HL-60 (cell line): ENCODE measurements at regions not wholly inside any gene's neighbourhood (a gene's known extent, or its start where the extent isn't known, plus 50 kb on each side); places are given as distances from the start of the nearest gene placed in this dataset.

ENCODE experiments used
- DNase-seq, 2 experiments: peaks; one replicate each; pipeline ENCODE4 v3.0.0-alpha.2; 2010 to 2020; ENCODE audit warnings: low read depth in 1 of 2, low spot score in 1 of 2
- H3K27ac ChIP-seq: fragments of 250-450 bp; sonication (Bioruptor Pico); replicated peaks from 2 replicates; pipeline ENCODE4 v1.5.1; 2020; ENCODE audit warnings: mild to moderate bottlenecking, moderate library complexity
- H3K27me3 ChIP-seq: fragments of 250-450 bp; sonication (Bioruptor Pico); 2 replicates; pipeline ENCODE4 v1.5.1; 2021; ENCODE audit warnings: mild to moderate bottlenecking, moderate library complexity; ENCODE audit not compliant: insufficient read depth, poor library complexity, severe bottlenecking
- H3K4me3 ChIP-seq: replicated peaks from 2 replicates; pipeline ENCODE4 v1.5.1; 2011; ENCODE audit warnings: mild to moderate bottlenecking, control low read depth, low read length; ENCODE audit not compliant: insufficient read depth
- GABPA ChIP-seq: IDR thresholded peaks from 2 replicates; pipeline ENCODE4 v1.6.1; 2012; ENCODE audit warnings: low read depth
- POLR2AphosphoS5 ChIP-seq: IDR thresholded peaks from 2 replicates; pipeline ENCODE4 v1.6.1; 2012; ENCODE audit warnings: low read depth
- SPI1 ChIP-seq: IDR thresholded peaks from 2 replicates; pipeline ENCODE4 v1.6.1; 2012; ENCODE audit warnings: low read depth, mild to moderate bottlenecking, borderline replicate concordance
- TF ChIP-seq, protein P1 (sequence below): IDR thresholded peaks from 2 replicates; pipeline ENCODE4 v1.6.1; 2012; ENCODE audit warnings: low read depth; ENCODE audit not compliant: insufficient replicate concordance
- TF ChIP-seq, protein P2 (sequence below): IDR thresholded peaks from one replicate; pipeline ENCODE4 v1.5.1; 2011; ENCODE audit warnings: low read length, control low read depth, inconsistent platforms; ENCODE audit not compliant: insufficient read depth

GRCh38 chr4:17418010-17418409, 93.9 kb downstream of the QDPR start:
- Histone ChIP-seq H3K4me3 (no peak overlapping the region), H3K27ac (no peak overlapping the region), H3K27me3 (no peaks in the 10 kb centered on the region)
- DNase-seq, result no peak
- TF ChIP-seq, protein P1, sequence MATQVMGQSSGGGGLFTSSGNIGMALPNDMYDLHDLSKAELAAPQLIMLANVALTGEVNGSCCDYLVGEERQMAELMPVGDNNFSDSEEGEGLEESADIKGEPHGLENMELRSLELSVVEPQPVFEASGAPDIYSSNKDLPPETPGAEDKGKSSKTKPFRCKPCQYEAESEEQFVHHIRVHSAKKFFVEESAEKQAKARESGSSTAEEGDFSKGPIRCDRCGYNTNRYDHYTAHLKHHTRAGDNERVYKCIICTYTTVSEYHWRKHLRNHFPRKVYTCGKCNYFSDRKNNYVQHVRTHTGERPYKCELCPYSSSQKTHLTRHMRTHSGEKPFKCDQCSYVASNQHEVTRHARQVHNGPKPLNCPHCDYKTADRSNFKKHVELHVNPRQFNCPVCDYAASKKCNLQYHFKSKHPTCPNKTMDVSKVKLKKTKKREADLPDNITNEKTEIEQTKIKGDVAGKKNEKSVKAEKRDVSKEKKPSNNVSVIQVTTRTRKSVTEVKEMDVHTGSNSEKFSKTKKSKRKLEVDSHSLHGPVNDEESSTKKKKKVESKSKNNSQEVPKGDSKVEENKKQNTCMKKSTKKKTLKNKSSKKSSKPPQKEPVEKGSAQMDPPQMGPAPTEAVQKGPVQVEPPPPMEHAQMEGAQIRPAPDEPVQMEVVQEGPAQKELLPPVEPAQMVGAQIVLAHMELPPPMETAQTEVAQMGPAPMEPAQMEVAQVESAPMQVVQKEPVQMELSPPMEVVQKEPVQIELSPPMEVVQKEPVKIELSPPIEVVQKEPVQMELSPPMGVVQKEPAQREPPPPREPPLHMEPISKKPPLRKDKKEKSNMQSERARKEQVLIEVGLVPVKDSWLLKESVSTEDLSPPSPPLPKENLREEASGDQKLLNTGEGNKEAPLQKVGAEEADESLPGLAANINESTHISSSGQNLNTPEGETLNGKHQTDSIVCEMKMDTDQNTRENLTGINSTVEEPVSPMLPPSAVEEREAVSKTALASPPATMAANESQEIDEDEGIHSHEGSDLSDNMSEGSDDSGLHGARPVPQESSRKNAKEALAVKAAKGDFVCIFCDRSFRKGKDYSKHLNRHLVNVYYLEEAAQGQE, result no peak
- no peak for TF ChIP-seq GABPA
- TF ChIP-seq SPI1, result no peak
- TF ChIP-seq, protein P2, sequence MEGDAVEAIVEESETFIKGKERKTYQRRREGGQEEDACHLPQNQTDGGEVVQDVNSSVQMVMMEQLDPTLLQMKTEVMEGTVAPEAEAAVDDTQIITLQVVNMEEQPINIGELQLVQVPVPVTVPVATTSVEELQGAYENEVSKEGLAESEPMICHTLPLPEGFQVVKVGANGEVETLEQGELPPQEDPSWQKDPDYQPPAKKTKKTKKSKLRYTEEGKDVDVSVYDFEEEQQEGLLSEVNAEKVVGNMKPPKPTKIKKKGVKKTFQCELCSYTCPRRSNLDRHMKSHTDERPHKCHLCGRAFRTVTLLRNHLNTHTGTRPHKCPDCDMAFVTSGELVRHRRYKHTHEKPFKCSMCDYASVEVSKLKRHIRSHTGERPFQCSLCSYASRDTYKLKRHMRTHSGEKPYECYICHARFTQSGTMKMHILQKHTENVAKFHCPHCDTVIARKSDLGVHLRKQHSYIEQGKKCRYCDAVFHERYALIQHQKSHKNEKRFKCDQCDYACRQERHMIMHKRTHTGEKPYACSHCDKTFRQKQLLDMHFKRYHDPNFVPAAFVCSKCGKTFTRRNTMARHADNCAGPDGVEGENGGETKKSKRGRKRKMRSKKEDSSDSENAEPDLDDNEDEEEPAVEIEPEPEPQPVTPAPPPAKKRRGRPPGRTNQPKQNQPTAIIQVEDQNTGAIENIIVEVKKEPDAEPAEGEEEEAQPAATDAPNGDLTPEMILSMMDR, result no peak
- no peak for TF ChIP-seq POLR2AphosphoS5

GRCh38 chr4:17414392-17414791, 97.5 kb downstream of the QDPR start:
- Histone ChIP-seq H3K4me3 (no peak overlapping the region), H3K27me3 (peaks cover 3% of the 10 kb centered on the region), H3K27ac (no peak overlapping the region)
- DNase-seq, result no peak
- TF ChIP-seq POLR2AphosphoS5 (no peak), GABPA (no peak), SPI1 (no peak)
- TF ChIP-seq, protein P1, result no peak

DNA sequence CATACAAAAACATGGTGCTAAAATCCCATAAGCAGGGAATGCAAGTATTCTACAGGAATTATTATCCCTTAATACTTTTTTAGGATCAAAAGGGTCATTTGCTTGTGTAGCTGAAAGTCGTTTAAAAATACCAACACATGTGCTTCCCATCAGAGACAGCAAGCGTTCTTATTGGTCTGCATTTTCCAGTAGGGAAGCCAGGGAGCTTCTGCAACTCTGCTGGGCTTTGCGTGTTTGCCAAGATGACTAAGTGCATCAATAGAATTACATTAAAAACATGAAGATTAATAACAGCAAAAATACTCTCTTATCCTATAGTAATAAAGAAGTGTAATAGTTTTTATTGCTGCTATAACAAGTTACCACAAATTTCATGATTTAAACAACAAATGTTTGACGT, 111.2 kb downstream of the QDPR start:
- H3K4me3 ChIP-seq, result no peak overlapping the region
- H3K27ac ChIP-seq, result no peak overlapping the region
- DNase-seq, result no peak
- H3K27me3 ChIP-seq, result no peaks in the 10 kb centered on the region
- no peak for TF ChIP-seq POLR2AphosphoS5
- TF ChIP-seq SPI1, result no peak
- TF ChIP-seq GABPA, result no peak
- TF ChIP-seq, protein P1, result no peak
- TF ChIP-seq, protein P2, result no peak
